HG03280 (cell line): ENCODE measurements at regions not wholly inside any gene's neighbourhood (a gene's known extent, or its start where the extent isn't known, plus 50 kb on each side); places are given as distances from the start of the nearest gene placed in this dataset.
"Not testable (repeated sequence)": the region's sequence is repeated elsewhere in the genome, so short reads cannot be mapped to it uniquely, and the experiment has no call there.

Experiments
- ATAC-seq: cut with Tn5 transposase; IDR thresholded peaks from one replicate; pipeline ENCODE4 v1.9.1; 2021; ENCODE audit warnings: mild to moderate bottlenecking, moderate library complexity; ENCODE audit not compliant: unreplicated experiment

GRCh38 chr10:90112681-90113080 lies 411.3 kb downstream of the KIF20B start:
- no peak for ATAC-seq

- ATAC-seq: not testable (repeated sequence)
These were observed 417.2 kb downstream of the KIF20B start for GRCh38 chr10:90118567-90118966.

- not testable (repeated sequence) for ATAC-seq
These were observed 418.4 kb downstream of the KIF20B start for GRCh38 chr10:90119631-90120280.

- no peak for ATAC-seq
These were observed 424.3 kb downstream of the KIF20B start for GRCh38 chr10:90125456-90126255.

- no peak for ATAC-seq
These were observed 424.8 kb downstream of the KIF20B start for GRCh38 chr10:90126256-90126595.

GRCh38 chr10:90130321-90131086 lies 429.1 kb downstream of the KIF20B start:
- ATAC-seq: no peak

- ATAC-seq: no peak
These were observed 432.2 kb downstream of the KIF20B start for GRCh38 chr10:90133606-90134005.

GRCh38 chr10:90136731-90137316 lies 435.4 kb downstream of the KIF20B start:
- no peak for ATAC-seq

- no peak for ATAC-seq
These were observed 437.5 kb downstream of the KIF20B start for GRCh38 chr10:90138844-90139243.

- no peak for ATAC-seq
These were observed 440.4 kb downstream of the KIF20B start for GRCh38 chr10:90141791-90142190.

GRCh38 chr10:90143937-90144336 lies 442.5 kb downstream of the KIF20B start:
- no peak for ATAC-seq

- no peak for ATAC-seq
These were observed 446.9 kb downstream of the KIF20B start for GRCh38 chr10:90148116-90148855.

- ATAC-seq: no peak
These were observed 448.2 kb downstream of the KIF20B start for GRCh38 chr10:90149563-90149962.

GRCh38 chr10:90162271-90162853 lies 461.0 kb downstream of the KIF20B start:
- ATAC-seq: no peak

- ATAC-seq: no peak
These were observed 466.0 kb downstream of the KIF20B start for GRCh38 chr10:90167174-90168064.

- no peak for ATAC-seq
These were observed 466.9 kb downstream of the KIF20B start for GRCh38 chr10:90168244-90168643.

GRCh38 chr10:90171014-90171722 lies 469.8 kb downstream of the KIF20B start:
- ATAC-seq: no peak

- no peak for ATAC-seq
These were observed 473.1 kb downstream of the KIF20B start for GRCh38 chr10:90174531-90174930.
